GM18909 (cell line): ENCODE measurements at regions not wholly inside any gene's neighbourhood (a gene's known extent, or its start where the extent isn't known, plus 50 kb on each side); places are given as distances from the start of the nearest gene placed in this dataset.
"Not testable (repeated sequence)": the region's sequence is repeated elsewhere in the genome, so short reads cannot be mapped to it uniquely, and the experiment has no call there.

Source experiments
- ATAC-seq: cut with Tn5 transposase; IDR thresholded peaks from one replicate; pipeline ENCODE4 v1.9.1; 2021; ENCODE audit warnings: mild to moderate bottlenecking; ENCODE audit not compliant: unreplicated experiment, poor library complexity

DNA sequence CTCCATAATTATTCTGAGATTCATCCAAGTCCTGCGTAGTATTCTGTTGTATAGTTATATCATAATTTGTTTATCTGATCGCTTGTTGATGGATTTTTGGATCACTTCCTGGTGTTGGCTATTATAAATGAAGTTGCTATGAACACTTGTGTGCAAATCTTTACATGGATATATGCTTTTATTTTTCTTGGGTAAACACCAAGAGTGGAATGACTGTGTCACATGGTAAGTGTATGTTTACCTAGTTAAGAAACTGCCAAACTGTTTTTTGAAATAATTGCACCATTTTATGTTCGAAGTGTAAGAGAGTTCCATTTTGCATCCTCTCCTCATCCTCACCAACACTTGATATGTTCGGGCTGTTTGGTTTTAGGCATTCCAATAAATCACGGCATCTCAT lies 360.4 kb upstream of the FRG2C start:
- ATAC-seq, result no peak

DNA sequence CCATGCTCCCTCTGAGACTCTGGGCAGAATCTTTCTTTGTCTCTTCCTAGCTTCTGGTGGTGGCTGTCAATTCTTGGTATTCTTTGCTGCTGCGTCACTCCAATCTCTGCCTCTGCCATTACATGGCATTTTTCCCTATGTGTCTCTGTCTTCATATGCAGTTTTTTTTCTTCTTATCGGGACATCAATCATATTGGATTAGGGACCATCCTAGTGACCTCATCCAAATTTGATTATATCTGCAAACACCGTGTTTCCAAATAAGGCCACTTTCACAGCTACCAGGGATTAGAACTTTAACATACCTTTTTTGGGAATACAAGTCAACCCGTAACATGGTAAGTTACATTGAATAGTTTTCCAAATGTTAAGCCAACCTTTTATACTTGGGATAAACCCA lies 358.2 kb upstream of the FRG2C start:
- ATAC-seq, result no peak

DNA sequence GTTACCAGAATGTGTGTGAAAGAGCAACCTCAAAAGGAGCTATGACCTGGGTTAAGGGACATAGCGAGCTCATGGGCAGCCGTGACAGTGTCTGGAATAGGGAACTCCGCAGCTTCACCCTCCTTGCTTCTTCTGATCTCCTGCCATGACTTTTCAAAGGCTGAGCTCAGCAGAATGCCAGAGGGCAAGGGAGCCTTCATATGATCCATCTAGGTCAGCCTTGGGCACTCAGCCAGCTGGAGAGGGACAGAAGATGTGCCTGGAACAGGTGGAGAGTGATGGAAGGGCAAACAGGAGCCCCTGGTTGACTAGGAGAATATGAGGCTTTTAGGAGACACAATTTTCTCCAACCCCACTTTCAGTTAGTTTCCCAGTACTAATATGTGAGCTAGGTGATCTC lies 352.8 kb upstream of the FRG2C start:
- ATAC-seq, result not testable (repeated sequence)

DNA sequence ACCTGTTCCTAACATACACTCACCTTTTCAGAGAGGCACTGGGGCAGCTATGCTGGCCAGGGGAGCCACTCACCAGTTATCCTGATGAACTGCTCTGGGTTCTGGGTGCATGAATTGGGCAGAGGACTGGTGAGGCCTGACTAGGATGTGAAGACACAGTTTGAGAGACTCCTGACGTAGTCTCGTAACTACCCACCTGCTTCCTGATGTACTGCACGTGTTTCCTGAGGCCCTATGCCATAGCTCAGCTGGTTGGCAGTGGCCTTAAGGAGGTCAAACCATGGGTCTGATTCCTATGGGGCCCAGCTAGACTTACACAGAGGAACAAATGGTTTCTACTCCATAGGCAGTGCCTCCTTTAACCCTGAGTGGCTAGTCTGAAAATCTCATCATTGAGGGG lies 351.7 kb upstream of the FRG2C start:
- not testable (repeated sequence) for ATAC-seq

DNA sequence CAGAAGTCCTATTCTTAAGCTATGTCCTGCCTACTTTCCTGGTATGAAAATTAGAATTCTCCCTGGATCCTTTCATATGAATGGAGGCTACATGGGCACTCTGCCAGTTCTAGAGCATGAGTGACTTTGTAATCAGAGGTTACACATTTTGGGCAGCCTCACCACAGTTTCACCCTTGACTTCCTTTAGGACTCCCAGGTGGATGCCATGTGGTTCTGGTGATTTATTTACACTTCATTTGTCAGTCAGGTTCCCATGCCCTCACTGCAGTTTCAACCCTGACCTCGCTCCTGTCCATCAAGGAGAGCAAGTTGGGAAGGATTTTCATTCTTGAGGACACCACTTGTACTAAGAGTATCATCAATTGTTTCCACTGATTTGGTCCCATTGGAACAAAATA lies 344.4 kb upstream of the FRG2C start:
- not testable (repeated sequence) for ATAC-seq

DNA sequence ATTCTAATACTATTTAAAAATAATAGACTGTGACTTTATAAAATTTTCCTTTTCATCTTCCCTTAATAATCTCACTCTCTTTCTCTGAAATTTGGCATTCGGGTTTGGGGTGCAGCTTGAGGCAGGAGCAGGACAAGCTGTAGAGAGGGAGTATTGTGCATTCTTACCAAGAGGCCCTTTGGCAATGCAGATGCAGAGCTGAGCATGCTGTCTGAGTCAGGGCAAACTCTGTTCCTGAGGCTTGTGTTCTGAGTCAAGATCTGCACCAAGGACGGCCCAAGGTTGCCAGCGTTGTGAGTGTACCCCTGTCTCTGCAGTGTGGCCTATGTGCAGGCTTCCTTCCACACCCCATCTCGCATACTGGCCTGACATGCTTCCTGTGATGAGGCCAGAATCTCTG lies 343.8 kb upstream of the FRG2C start:
- ATAC-seq, result no peak

DNA sequence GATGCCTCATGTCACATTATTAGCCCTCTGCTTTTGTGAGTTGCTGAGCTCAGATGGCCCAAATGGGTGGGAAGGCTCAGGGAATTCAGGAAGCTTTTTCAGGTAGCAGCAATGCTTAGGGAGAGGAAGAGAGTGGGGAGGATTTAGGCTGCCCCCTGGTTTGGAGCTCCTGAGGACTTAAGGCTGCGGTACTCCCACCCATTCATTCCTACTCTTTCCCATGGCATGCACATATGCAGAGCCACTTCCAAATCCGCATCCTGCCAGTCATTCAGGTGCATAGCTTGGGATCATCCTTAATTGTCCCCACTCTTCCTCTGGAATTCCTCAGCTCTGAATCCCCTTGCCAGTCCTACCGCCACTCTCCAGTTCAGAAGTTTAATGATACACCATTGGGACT lies 343.1 kb upstream of the FRG2C start:
- no peak for ATAC-seq

DNA sequence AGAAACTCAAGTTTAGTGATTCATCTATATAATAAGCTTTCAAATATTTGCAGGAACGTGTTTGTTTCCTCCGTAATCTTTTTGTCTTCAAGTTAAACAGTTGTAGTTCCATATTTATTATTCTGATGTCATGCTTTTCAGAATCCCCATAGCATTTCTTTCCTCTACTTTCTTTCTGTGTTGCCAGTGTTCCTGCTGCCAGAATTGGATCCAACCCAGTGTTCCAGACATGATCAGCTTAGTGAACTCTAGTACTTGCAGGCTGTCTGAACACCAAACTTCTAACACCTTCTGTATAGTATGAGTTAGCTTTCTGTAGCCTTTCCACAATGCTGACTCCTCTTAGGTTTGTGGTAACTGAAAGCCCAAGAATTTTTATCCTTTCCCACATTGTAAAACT lies 340.2 kb upstream of the FRG2C start:
- not testable (repeated sequence) for ATAC-seq

DNA sequence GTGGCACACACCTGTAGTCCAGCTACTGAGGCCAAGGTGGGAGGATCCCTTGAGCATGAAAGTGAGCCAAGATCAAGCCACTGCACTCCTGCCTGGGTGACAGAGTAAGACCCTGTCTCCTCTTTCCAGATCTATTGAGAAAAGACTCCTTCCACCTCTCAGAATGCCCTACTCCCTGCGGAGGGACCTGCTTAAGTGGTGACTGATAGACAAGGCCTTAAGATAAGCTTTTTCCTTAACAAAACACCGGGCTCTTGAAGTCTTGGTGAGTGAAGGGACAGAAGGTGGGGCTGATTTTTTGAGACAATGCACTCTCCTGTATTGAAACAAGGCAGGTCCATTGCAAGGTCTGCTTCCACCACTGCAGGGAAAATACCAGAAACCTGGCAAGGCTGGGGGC lies 338.4 kb upstream of the FRG2C start:
- ATAC-seq, result no peak

DNA sequence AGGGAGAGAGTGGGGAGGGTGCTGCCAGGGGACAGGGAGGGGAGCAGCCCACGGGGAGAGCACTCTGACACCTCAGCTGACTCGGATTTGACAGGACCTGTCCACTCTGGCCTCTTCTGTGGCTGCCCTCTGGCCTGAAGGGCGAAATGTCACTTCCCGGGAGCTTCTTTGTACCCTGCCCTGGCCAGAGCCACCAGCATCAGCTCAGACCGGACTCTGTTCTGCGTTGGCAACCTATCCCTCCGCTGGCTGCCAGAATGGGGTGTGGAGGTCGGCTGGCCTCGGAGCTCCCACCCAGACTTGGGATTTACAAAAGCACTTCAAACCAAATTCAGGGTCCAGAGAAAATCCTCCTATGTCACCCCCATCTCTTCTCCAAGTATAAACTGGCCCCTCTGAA lies 336.7 kb upstream of the FRG2C start:
- no peak for ATAC-seq

DNA sequence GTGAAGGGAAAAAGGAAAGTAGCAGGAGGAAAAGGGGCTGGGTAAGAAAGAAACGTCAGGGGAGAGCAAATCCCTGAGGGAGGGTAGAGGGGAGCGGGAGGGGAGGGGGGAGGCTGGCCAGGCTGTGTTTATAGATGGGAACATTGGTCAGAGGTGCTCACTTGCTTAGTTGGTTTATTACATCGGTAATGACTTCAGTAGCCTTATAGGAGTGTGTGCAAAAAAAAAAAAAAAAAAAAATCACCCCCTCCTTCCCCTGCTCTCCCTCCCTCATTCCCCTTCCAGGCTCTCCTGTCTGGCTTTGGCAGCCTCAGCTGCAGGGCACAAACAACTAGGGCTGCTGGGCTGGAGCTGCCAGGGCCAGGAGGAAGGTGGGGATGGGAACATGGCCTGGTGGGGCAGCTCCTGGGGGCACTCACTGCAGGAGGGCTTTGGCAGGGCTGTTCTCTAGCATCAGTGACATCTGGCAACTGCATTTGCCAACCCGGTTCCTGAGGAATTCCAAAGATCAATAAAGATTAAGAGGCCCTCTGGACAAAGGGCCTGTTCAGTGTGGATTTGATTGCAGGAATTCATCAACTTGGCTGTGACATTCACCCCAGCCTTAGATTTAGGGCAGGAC lies 334.5 kb upstream of the FRG2C start:
- ATAC-seq, result no peak

DNA sequence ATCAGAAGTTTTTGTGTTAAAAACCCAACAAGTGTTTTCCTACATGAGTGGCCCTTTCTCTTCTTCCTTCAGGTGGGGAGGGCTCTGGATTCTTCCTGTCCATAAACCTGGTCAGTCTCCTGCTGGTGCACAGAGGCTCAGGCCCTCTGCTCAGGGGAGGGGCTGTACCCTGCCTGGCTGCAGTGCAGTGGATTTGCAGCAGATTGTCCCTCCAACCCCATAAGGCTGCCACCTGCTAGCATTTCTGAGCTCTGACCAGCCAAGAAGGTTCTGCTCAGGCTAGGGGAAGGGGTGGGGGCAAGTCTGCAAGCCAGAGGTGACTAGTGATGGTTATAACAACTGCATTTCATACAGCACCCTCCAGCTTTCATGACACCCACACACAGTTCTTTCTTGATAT lies 333.7 kb upstream of the FRG2C start:
- not testable (repeated sequence) for ATAC-seq

DNA sequence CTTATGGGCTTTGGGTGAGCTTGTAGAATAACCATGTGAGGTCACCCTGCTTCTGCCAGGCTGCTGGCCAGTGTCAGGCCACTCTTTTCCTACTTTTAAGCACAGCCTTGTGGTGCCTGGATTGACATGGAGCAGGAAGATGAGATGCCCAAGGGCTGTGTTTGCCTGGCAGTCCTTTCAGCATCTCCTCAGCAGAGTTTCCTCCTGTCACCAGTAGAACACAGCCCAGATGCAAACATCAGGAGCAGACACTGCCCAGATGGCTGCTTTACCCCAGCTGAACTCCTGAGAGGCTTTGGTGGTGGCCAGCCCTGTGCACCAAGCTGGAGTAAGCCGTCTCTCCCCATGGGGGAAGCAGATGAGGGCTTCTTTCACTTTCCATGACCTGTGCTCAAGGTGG lies 332.0 kb upstream of the FRG2C start:
- not testable (repeated sequence) for ATAC-seq

DNA sequence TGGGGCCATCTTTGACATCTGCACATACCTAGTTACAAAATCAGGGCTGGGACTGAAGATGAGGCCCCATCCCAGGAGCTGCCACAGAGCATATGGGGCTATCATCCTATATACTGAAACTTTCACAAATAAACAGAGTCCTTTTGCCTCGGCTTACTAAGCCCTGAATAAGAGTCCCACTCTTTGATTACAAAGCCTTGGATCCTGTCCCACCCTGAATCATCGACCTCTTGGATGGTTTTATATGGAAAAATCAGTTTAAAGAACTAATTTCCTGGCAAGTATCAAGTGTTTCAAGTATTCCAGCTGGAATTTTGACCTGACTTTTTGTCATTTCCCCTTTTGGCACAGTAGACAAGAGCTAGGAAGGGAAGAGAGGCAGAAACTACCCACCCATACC lies 331.3 kb upstream of the FRG2C start:
- ATAC-seq, result no peak

DNA sequence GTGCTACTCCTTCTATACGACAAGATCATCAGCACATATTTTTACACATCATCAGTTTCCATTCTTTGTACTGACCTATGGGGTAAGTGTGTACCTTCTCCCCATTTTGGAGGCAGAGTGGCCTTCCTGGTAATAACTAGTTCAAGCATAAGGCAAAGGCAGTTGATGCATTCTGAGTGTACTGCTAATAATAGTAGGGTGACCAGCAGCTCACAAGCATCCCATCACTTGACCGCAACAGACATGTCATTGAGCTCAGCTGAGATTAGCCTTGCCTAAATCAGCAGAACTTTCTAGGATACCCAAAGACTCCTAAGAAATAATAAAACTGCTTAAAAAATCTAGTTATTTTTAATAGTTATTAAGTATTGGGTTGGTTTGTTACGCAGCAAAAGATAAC lies 329.8 kb upstream of the FRG2C start:
- ATAC-seq, result no peak

DNA sequence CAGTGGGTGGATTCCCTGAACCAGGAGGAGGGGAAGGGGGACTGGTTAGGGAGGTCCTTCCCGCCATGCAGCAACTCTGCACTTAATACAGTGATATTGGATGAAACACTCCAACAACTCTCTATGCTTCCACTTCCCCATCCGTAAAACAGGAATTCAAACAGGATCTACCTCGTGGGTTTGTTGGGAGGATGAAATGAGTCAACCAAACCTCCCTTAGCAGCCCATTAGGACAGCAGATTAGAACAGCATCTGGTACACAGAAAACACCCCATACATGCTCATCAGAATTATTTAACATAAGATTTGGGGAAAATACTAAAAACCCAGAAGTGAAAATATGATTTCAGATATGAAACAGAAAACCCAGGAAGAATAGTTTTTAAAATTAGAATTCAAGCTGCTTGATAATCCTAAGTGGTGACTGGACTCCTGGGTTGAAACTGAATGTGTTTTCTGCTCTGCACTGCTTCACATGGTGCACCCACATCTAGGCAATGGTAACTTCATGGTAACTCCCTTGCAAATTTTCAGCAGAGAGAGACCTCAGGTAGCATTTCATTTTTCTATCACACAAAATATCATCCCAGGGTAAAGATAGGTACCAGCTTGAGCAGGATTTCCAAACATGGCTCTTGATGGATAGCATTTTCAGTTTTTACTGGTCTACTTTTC lies 326.8 kb upstream of the FRG2C start:
- no peak for ATAC-seq

DNA sequence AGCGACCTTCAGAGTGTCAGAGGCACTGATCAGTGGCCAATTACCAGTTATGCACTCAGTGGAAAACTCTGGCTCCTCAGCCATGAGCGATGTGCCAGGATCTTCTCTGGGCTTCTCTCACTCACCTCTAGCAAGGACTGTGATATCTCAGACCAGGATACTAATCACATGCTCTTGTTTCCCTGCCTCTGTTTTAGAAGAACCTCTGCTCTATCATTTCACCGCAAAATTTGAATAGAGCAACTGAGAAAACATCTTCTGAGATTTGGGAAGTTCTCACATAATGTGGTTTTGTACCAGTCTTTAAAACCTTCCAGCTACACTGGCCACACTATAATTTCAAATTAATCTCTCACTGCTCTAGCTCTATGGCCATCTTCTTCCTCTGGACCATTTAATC lies 325.8 kb upstream of the FRG2C start:
- no peak for ATAC-seq

DNA sequence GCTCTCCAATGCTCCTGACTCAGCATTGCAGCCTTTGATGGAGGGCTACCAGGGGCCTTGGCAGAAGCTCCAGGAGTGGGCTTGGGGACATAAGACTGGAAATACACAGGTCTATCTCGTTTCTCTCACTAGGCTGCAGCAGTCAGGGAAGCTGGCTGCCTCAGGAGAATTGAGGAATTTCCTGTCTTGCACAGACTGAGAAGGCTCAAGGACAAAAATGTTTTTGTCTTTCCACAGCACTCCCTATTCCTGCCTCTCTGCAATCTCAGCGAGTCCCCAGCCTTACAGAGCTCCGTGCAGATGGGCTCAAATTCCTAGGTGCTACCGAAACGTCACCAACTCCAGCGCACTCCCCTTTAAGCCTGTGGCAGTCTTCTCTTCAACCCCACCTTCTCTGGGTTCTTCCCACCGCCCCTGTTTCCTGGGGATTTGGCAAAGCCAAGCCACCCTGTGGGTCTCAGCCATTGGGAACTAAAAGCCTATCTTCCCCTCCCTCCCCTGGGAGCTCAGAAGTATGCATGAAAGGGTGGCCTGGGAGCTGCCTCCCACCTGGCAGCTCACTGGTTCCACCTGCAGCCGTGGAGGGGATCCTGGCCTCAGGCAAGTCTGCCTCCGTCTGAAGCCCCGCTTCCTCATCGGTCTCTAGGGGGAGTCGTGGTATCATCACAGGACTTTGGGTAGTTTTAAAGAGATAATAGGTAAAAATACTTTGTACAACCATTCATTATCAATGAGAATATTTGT lies 322.6 kb upstream of the FRG2C start:
- ATAC-seq, result no peak

DNA sequence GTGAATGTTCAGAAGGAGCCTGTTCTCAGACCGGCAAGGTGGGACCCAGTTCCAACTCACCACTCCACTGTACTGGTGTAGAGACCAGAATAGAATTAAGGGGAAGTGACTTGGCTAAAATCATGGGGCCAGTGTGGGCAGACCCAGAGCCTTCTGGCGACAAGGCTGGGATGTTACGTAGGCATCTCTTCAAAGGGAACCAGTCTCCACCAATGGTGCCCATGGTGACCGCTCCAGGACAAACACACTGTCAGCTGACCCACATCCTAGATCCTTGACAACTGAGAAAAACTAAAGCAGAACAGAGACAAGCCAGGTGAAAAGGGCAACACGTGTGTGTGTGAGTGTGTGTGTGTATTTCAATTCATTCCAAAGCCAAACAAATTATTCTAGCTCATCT lies 321.7 kb upstream of the FRG2C start:
- ATAC-seq, result no peak

DNA sequence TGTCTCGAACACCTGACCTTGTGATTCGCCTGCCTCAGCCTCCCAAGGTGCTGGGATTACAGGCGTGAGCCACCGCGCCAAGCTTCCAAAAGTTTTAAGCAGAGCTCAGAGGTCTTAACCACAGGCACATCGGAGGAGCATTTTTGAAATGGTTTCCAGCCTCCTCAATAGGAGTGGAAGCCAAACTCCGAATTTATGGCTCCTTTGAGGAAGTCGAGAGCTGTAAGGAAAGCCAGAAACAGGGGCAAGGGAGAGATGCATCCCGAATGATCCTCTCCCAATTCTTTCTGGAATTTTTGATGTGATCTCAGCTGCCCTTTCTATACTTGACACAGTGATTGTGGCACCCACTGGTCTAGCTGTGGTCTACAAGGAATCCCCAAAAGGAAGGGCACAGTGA lies 313.6 kb upstream of the FRG2C start:
- ATAC-seq, result not testable (repeated sequence)

DNA sequence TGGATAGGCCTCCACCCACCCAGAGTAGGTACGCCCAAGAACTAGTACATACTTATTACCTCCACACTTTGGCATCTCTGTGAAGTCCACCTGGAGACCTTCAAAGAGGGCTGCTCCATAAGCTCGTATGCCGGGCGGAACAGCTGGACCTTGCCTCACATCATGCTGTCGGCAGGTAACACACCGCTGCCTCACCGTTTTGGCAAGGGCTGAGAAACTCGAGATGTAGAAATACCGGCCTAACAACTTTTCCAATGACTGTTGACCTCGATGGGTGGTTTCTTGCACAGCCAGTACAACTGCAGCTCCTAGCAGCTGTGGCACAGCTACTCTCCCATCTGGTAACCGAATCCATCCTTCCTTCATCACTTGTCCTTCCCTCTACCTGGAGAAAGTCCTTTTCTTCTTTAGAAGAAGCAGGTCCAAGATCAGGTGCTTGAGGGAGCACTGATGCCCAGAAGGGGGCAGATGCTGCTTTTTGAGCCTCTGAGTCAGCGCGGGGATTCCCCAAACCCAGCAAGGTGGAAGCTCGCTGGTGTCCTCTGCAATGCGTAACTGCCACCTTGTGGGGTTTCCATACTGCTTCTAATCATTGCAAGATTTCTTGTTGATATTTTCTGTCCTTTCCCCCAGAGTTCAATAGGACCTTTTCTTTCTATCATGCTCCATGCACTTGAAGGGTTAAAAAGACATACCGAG lies 301.9 kb upstream of the FRG2C start:
- not testable (repeated sequence) for ATAC-seq
